ENCODE measurements at regions not wholly inside any gene's neighbourhood (a gene's known extent, or its start where the extent isn't known, plus 50 kb on each side); places are given as distances from the start of the nearest gene placed in this dataset.

DNA sequence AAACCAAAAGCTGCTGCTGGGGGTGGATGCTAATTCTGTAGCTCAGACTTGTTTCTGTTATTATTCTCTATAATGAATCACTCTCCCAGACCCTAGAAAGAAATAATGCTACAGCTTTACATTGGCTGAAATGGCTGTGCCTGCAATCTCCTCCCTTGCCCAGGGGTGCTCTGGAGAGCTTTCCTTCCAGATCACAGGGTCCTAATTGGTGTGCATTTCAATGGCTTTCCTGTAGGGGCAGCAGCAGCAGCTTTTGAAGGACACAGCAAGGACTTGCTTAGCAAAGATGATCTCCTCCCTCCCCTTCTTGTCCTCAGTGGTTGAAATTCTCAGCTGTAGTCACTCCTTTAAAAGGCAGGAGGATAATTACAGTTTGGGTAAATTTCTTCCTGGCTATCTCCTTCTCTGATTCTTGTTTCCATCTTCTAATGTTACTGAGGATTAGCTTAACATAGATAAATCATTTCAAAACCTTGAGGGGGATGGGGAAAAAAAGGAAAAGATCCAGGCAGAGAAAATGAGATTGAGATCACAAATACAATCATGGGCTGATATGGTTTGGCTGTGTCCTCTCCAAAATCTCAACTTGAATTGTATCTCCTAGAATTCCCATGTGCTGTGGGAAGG, 120.2 kb upstream of the CTTNBP2 start:
- Histone ChIP-seq H3K4me1 (no peaks in the 10 kb centered on the region), H3K4me3 (no peak overlapping the region), H3K27ac (no peak overlapping the region), H3K27me3 (no peaks in the 10 kb centered on the region), H3K9me3 (no peaks in the 10 kb centered on the region), H3K36me3 (no peaks in the 10 kb centered on the region)
- TF ChIP-seq, protein P1, sequence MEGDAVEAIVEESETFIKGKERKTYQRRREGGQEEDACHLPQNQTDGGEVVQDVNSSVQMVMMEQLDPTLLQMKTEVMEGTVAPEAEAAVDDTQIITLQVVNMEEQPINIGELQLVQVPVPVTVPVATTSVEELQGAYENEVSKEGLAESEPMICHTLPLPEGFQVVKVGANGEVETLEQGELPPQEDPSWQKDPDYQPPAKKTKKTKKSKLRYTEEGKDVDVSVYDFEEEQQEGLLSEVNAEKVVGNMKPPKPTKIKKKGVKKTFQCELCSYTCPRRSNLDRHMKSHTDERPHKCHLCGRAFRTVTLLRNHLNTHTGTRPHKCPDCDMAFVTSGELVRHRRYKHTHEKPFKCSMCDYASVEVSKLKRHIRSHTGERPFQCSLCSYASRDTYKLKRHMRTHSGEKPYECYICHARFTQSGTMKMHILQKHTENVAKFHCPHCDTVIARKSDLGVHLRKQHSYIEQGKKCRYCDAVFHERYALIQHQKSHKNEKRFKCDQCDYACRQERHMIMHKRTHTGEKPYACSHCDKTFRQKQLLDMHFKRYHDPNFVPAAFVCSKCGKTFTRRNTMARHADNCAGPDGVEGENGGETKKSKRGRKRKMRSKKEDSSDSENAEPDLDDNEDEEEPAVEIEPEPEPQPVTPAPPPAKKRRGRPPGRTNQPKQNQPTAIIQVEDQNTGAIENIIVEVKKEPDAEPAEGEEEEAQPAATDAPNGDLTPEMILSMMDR (IDR thresholded peaks at IDR 0.05): peak in 3 of 5 experiments; percentile 16 to 24 (median 21)
- TF ChIP-seq POLR2A (IDR thresholded peaks at IDR 0.05) (no peak), EP300 (IDR thresholded peaks at IDR 0.05) (no peak)
- no peak for DNase-seq (ENCODE audit: low spot score in 2 of 2)

DNA sequence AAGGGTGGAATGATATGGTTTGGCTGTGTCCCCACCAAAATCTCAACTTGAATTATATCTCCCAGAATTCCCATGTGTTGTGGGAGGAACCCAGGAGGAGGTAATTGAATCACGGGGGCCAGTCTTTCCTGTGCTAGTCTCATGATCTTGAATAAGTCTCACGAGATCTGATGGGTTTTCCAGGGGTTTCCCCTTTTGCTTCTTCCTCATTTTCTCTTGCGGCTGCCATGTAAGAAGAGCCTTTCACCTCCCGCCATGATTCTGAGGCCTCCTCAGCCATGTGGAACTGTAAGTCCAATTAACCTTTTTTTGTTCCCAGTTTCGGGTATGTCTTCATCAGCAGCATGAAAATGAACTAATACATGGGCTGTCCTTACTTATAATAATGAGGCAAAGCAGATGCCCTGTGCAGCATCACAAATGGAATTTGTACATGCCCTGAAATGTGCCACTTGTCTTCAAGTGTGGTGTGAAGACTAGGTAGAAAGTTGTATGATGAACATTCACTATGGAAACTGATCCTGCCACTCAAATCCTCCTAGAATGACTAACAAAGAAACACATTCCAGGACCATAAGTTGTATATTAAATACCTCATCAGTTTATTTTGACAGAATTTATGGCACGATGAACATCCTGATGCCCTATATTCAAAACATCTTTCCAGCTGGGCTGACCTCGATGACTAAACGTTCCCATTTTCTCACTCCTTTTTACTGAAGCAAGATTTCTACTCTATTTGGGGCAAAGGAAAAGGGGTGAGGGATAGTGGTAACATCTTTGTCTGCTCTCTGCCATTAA, 122.8 kb upstream of the CTTNBP2 start:
- no peaks in the 10 kb centered on the region for H3K4me1 ChIP-seq
- no peak overlapping the region for H3K27ac ChIP-seq
- no peaks in the 10 kb centered on the region for H3K36me3 ChIP-seq
- no peak for DNase-seq (ENCODE audit: low spot score in 2 of 2)
- 85 to 88% methylated on average over 8 of the region's 8 CpGs for WGBS, 2 donors
- no peak overlapping the region for H3K4me3 ChIP-seq
- no peaks in the 10 kb centered on the region for H3K9me3 ChIP-seq
- no peaks in the 10 kb centered on the region for H3K27me3 ChIP-seq
- no peak for TF ChIP-seq POLR2A (IDR thresholded peaks at IDR 0.05)
- TF ChIP-seq, protein P1 (IDR thresholded peaks at IDR 0.05): no peak
- TF ChIP-seq EP300 (IDR thresholded peaks at IDR 0.05): no peak

DNA sequence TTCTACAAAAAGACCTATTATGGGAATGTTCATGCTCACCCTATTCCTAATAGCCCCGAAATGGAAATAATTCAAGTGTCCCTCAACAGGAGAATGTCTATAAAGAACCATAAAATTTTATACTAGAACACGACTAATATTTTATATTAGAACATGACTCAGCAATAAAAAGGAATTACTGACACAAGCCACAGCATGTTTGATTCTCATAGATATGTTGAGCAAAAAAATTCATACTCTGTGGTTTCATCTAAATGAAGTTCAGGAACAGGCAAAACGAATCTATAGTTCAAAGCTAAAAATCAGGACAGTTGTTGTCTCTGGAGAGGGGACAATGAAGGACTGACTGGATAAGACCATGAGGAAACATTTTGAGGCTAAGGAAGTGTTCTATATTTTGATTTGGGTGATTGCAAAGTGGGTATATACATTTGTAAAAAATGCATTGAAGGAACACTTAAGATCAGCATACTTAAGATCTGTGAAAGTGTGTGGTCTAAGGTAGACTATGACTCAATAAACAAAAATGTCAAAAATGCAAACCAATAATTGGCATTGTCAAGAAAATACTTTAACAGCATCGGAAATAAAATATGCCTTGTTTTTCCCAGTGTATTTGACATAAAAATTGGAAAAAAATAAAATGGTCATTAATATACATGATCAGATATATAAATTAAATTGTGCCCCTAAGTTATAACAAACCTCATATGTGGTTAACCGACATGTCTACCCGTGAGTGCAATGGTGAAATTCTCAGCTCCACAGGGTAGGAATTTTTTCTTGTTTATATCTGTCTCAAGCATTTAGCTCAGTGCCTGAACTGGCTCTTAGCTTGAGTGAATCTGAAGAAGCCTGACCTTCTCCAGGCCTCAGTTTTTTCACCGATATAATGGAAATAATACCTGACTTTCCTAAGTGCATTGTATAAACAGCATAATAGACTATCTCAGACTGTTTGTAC, 124.9 kb upstream of the CTTNBP2 start:
- 71 to 72% methylated on average over 7 of the region's 7 CpGs for WGBS, 2 donors

DNA sequence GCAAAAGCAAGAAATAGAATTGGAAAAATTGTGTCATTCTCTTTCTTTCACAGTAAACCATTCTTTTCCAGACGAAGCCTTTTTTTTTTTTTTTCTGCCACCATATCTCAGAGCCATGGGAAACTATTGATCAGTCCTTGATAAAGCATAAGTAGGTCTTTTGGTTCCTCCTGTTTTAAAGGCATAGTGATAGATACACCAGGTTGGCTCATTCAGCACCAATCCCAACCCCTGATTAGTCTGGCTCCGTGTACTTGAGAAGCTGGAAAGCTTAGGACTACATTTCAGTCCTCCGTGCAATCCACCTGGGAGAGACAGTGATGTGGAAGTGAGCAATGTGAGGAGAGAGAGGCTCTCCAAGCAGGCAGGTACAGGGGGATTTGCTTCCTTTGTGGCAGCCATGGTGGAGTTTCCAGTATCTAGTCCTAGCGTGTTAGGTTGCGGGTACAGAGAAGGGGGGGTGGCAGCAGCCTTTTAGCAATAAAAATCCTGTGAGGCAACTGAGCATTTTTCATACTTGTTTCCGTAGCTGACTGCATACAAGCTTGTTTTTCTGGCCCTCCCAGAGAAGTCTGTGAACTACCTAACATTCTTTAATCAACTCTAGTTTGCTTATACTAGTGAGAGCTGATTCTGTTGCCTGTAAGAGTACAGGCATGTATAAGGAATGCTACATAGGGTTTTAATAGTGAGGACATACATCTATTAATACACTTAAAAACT, 127.4 kb upstream of the CTTNBP2 start:
- TF ChIP-seq POLR2A (IDR thresholded peaks at IDR 0.05) (no peak), EP300 (IDR thresholded peaks at IDR 0.05) (no peak)
- TF ChIP-seq, protein P1 (IDR thresholded peaks at IDR 0.05): no peak
- H3K27ac ChIP-seq: no peak overlapping the region
- no peaks in the 10 kb centered on the region for H3K36me3 ChIP-seq
- H3K9me3 ChIP-seq: no peaks in the 10 kb centered on the region
- H3K4me1 ChIP-seq: no peaks in the 10 kb centered on the region
- no peak for DNase-seq (ENCODE audit: low spot score in 2 of 2)
- WGBS, 2 donors: 72 to 74% methylated on average over 6 of the region's 6 CpGs
- no peaks in the 10 kb centered on the region for H3K27me3 ChIP-seq
- H3K4me3 ChIP-seq: no peak overlapping the region

More for the DNA sequence above, 124.9 kb upstream of the CTTNBP2 start:
- no peak for DNase-seq (ENCODE audit: low spot score in 2 of 2)
- no peak for TF ChIP-seq EP300 (IDR thresholded peaks at IDR 0.05)
- TF ChIP-seq POLR2A (IDR thresholded peaks at IDR 0.05): no peak
- TF ChIP-seq, protein P1 (IDR thresholded peaks at IDR 0.05): no peak
- Histone ChIP-seq H3K4me3 (no peak overlapping the region), H3K4me1 (no peaks in the 10 kb centered on the region), H3K36me3 (no peaks in the 10 kb centered on the region), H3K9me3 (no peaks in the 10 kb centered on the region), H3K27me3 (no peaks in the 10 kb centered on the region), H3K27ac (no peak overlapping the region)
